HepG2 (cell line): ENCODE measurements at regions not wholly inside any gene's neighbourhood (a gene's known extent, or its start where the extent isn't known, plus 50 kb on each side); places are given as distances from the start of the nearest gene placed in this dataset.
A peak's percentile ranks its signal among the peaks of the same experiment; 100 is the strongest.

Experiments used
- FOXO1 ChIP-seq: sonication (generic); formaldehyde crosslinking; IDR thresholded peaks from 2 replicates; pipeline ENCODE4 v1.4.0; 2020; ENCODE audit warnings: missing genetic modification reagents
- MXD4 ChIP-seq: IDR thresholded peaks from 2 replicates; pipeline ENCODE4 v1.6.1; 2016; ENCODE audit warnings: mild to moderate bottlenecking, missing biosample characterization, missing genetic modification reagents
- NCOA2 ChIP-seq: sonication (generic); formaldehyde crosslinking; IDR thresholded peaks from 2 replicates; pipeline ENCODE4 v1.8.0; 2022; ENCODE audit warnings: inconsistent platforms
- RCOR2 ChIP-seq: IDR thresholded peaks from 2 replicates; pipeline ENCODE4 v1.6.1; 2016; ENCODE audit warnings: missing biosample characterization, missing genetic modification reagents
- SIX1 ChIP-seq: sonication (generic); formaldehyde crosslinking; IDR thresholded peaks from 2 replicates; pipeline ENCODE4 v1.4.0; 2020; ENCODE audit warnings: missing genetic modification reagents, borderline replicate concordance
- SMARCC2 ChIP-seq: fragments of 450-650 bp; IDR thresholded peaks from 2 replicates; pipeline ENCODE4 v1.6.1; 2017; ENCODE audit warnings: antibody characterized with exemption, mild to moderate bottlenecking
- USF2 ChIP-seq, 2 experiments: sonication (generic) in 1 of 2; formaldehyde crosslinking in 1 of 2; IDR thresholded peaks; 2 replicates each; pipeline versions ENCODE4 v1.5.1 to v1.6.1; 2011 to 2020; ENCODE audit warnings: borderline replicate concordance in 1 of 2, low read depth in 1 of 2, low read length in 1 of 2, mild to moderate bottlenecking in 1 of 2, missing genetic modification reagents in 1 of 2, moderate library complexity in 1 of 2
- ZBTB25 ChIP-seq: IDR thresholded peaks from 2 replicates; pipeline ENCODE4 v1.6.1; 2018; ENCODE audit warnings: missing genetic modification reagents
- ZFP36L2 ChIP-seq: sonication (generic); formaldehyde crosslinking; IDR thresholded peaks from 2 replicates; pipeline ENCODE4 v1.4.0; 2020; ENCODE audit warnings: missing genetic modification reagents
- ZFP37 ChIP-seq: sonication (generic); formaldehyde crosslinking; IDR thresholded peaks from 2 replicates; pipeline ENCODE4 v1.4.0; 2020; ENCODE audit warnings: missing genetic modification reagents, borderline replicate concordance
- ZNF12 ChIP-seq: sonication (generic); formaldehyde crosslinking; IDR thresholded peaks from 2 replicates; pipeline ENCODE4 v1.5.0; 2020; ENCODE audit warnings: missing genetic modification reagents
- ZNF350 ChIP-seq: sonication (generic); formaldehyde crosslinking; IDR thresholded peaks from 2 replicates; pipeline ENCODE4 v1.4.0; 2020; ENCODE audit warnings: mild to moderate bottlenecking, low read depth, missing genetic modification reagents, borderline replicate concordance
- ZNF513 ChIP-seq: sonication (generic); formaldehyde crosslinking; conservative IDR thresholded peaks from 2 replicates; pipeline ENCODE4 v1.5.0; 2020; ENCODE audit warnings: missing genetic modification reagents
- ZNF550 ChIP-seq: sonication (generic); formaldehyde crosslinking; IDR thresholded peaks from 2 replicates; pipeline ENCODE4 v1.4.0; 2020; ENCODE audit warnings: mild to moderate bottlenecking, missing genetic modification reagents, borderline replicate concordance
- ZNF567 ChIP-seq: sonication (generic); formaldehyde crosslinking; IDR thresholded peaks from 2 replicates; pipeline ENCODE4 v1.8.1; 2023; ENCODE audit warnings: mild to moderate bottlenecking, missing genetic modification reagents, borderline replicate concordance
- ZNF572 ChIP-seq: sonication (generic); formaldehyde crosslinking; IDR thresholded peaks from 2 replicates; pipeline ENCODE4 v1.5.1; 2020; ENCODE audit warnings: mild to moderate bottlenecking, missing genetic modification reagents
- ZNF770 ChIP-seq: sonication (generic); formaldehyde crosslinking; IDR thresholded peaks from 2 replicates; pipeline ENCODE4 v1.5.0; 2020; ENCODE audit warnings: mild to moderate bottlenecking, missing genetic modification reagents
- ZSCAN5A ChIP-seq: sonication (generic); formaldehyde crosslinking; IDR thresholded peaks from 2 replicates; pipeline ENCODE4 v1.8.0; 2022; ENCODE audit warnings: mild to moderate bottlenecking, missing genetic modification reagents, borderline replicate concordance

- TF ChIP-seq ZSCAN5A (no peak), NCOA2 (CRISPR knock-in tag) (peak; percentile 19; the same call in 1 of the 2 replicates), USF2 (IDR thresholded peaks at IDR 0.05; ENCODE audit: low read depth, low read length) (no peak), USF2 (CRISPR knock-in tag; IDR thresholded peaks at IDR 0.05; ENCODE audit: borderline replicate concordance) (no peak), ZNF572 (CRISPR knock-in tag) (0 out of 2 replicates have a peak, but pooled peaks have one; percentile 20), ZNF513 (CRISPR knock-in tag) (no peak; the same call in 1 of the 2 replicates), MXD4 (0 out of 2 replicates have a peak, but pooled peaks have one; percentile 21), ZBTB25 (peak; percentile 56; the same call in 1 of the 2 replicates), ZNF567 (CRISPR knock-in tag) (peak; percentile 23; the same call in 1 of the 2 replicates), ZNF550 (CRISPR knock-in tag) (peak; percentile 53; the same call in 1 of the 2 replicates), RCOR2 (CRISPR knock-in tag) (0 out of 2 replicates have a peak, but pooled peaks have one; percentile 17), ZNF12 (CRISPR knock-in tag) (peak; percentile 18; the same call in 1 of the 2 replicates), ZNF770 (CRISPR knock-in tag) (no peak), FOXO1 (CRISPR knock-in tag) (peak; percentile 35; the same call in 1 of the 2 replicates), SIX1 (CRISPR knock-in tag) (no peak), SMARCC2 (no peak), ZFP36L2 (no peak), ZNF350 (CRISPR knock-in tag) (0 out of 2 replicates have a peak, but pooled peaks have one; percentile 58), ZFP37 (CRISPR knock-in tag) (no peak)
Observed at GRCh38 chr2:111702119-111702803, 181.7 kb downstream of the ANAPC1 start (continued).
